ENCODE measurements at regions not wholly inside any gene's neighbourhood (a gene's known extent, or its start where the extent isn't known, plus 50 kb on each side); places are given as distances from the start of the nearest gene placed in this dataset.

- no peak overlapping the region for H3K4me3 ChIP-seq
- no peaks in the 10 kb centered on the region for H3K36me3 ChIP-seq
- intact Hi-C loops (cut with DNase I) = no loop called here
- no peaks in the 10 kb centered on the region for H3K27me3 ChIP-seq
- DNase-seq = no peak
- WGBS, 2 donors = 82 to 90% methylated on average over 38 of the region's 38 CpGs
- no peaks in the 10 kb centered on the region for H3K4me1 ChIP-seq
- H3K27ac ChIP-seq = no peak overlapping the region
- TF ChIP-seq POLR2AphosphoS5 (IDR thresholded peaks at IDR 0.05) (no peak), EP300 (IDR thresholded peaks at IDR 0.05) (no peak), CTCF (IDR thresholded peaks at IDR 0.05) (no peak), POLR2A (IDR thresholded peaks at IDR 0.05) (no peak)
- no peaks in the 10 kb centered on the region for H3K9me3 ChIP-seq
Observed at GRCh38 chr7:45391618-45392451, 182.3 kb upstream of the ADCY1 start.

GRCh38 chr7:45394117-45394708 is 180.0 kb upstream of the ADCY1 start:
- DNase-seq = no peak
- WGBS, 2 donors = 50 to 74% methylated on average over 4 of the region's 4 CpGs
- no peaks in the 10 kb centered on the region for H3K9me3 ChIP-seq

GRCh38 chr7:45399069-45399468 is 175.1 kb upstream of the ADCY1 start:
- 90 to 95% methylated on average over 15 of the region's 15 CpGs for WGBS, 2 donors
- no peaks in the 10 kb centered on the region for H3K4me1 ChIP-seq
- H3K36me3 ChIP-seq = no peaks in the 10 kb centered on the region
- H3K4me3 ChIP-seq = no peak overlapping the region
- no peaks in the 10 kb centered on the region for H3K27me3 ChIP-seq
- DNase-seq = no peak
- no peak overlapping the region for H3K27ac ChIP-seq
- TF ChIP-seq CTCF (IDR thresholded peaks at IDR 0.05) (no peak), POLR2A (IDR thresholded peaks at IDR 0.05) (no peak), EP300 (IDR thresholded peaks at IDR 0.05) (no peak), POLR2AphosphoS5 (IDR thresholded peaks at IDR 0.05) (no peak)
- no peaks in the 10 kb centered on the region for H3K9me3 ChIP-seq
- intact Hi-C loops (cut with DNase I) = no loop called here

More at GRCh38 chr7:45394117-45394708, 180.0 kb upstream of the ADCY1 start:
- Histone ChIP-seq H3K4me1 (no peaks in the 10 kb centered on the region), H3K27ac (no peak overlapping the region), H3K4me3 (no peak overlapping the region), H3K36me3 (no peaks in the 10 kb centered on the region), H3K27me3 (no peaks in the 10 kb centered on the region)
- TF ChIP-seq CTCF (IDR thresholded peaks at IDR 0.05) (no peak), POLR2A (IDR thresholded peaks at IDR 0.05) (no peak)
- intact Hi-C loops (cut with DNase I) = no loop called here

GRCh38 chr7:45400680-45401079 is 173.5 kb upstream of the ADCY1 start:
- Histone ChIP-seq H3K27ac (no peak overlapping the region), H3K4me3 (no peak overlapping the region), H3K27me3 (peaks cover 0 to 2% (median 0%) of the 10 kb centered on the region in 3 donors), H3K9me3 (no peaks in the 10 kb centered on the region), H3K36me3 (no peaks in the 10 kb centered on the region), H3K4me1 (no peaks in the 10 kb centered on the region)
- intact Hi-C loops (cut with DNase I) = no loop called here
- WGBS, 2 donors = 83 to 90% methylated on average over 7 of the region's 7 CpGs
- DNase-seq = no peak
- no peak for TF ChIP-seq POLR2A (IDR thresholded peaks at IDR 0.05)
- no peak for TF ChIP-seq EP300 (IDR thresholded peaks at IDR 0.05)
- TF ChIP-seq CTCF (IDR thresholded peaks at IDR 0.05) = no peak
- TF ChIP-seq POLR2AphosphoS5 (IDR thresholded peaks at IDR 0.05) = no peak
